IMR-90 (cell line): ENCODE measurements at regions not wholly inside any gene's neighbourhood (a gene's known extent, or its start where the extent isn't known, plus 50 kb on each side); places are given as distances from the start of the nearest gene placed in this dataset.

Source experiments
- ATAC-seq: fragments of 200-7000 bp; cut with Tn5 transposase; 2 replicates; pipeline ENCODE4 v1.9.1; 2020; ENCODE audit warnings: low read depth, mild to moderate bottlenecking, moderate library complexity
- BruUV-seq: library from RNA; stranded (reverse); fragments of 400-500 nt; replicated peaks from 2 replicates; lab custom pipeline; 2021; lab: Mats Ljungman, UMichigan
- CTCF ChIA-PET: fragments of 300-600 bp; formaldehyde crosslinking; extraction: SDS; loops from one replicate; lab custom pipeline; 2021; ENCODE audit warnings: antibody characterized with exemption; lab: Yijun Ruan, JAX
- POLR2A ChIA-PET: fragments of 300-600 bp; sonication (Branson Sonifier 250); formaldehyde crosslinking; loops from one replicate; lab custom pipeline; 2022; ENCODE audit warnings: antibody characterized with exemption; ENCODE audit not compliant: unreplicated experiment; lab: Charles Lee
- DNase-seq: peaks from one replicate; pipeline ENCODE4 v3.0.0; 2013
- H2AFZ ChIP-seq: replicated peaks from 2 replicates; pipeline ENCODE3; 2013; ENCODE audit warnings: low read length, mild to moderate bottlenecking; ENCODE audit not compliant: poor library complexity
- H2AK5ac ChIP-seq: 2 replicates; pipeline ENCODE4 v1.6.1; 2013; ENCODE audit warnings: low read depth, low read length, inconsistent platforms
- H2AK9ac ChIP-seq: replicated peaks from 2 replicates; pipeline ENCODE3; 2013; ENCODE audit warnings: mild to moderate bottlenecking, low read depth, low read length, moderate library complexity; ENCODE audit not compliant: poor library complexity
- H2BK120ac ChIP-seq: 2 replicates; pipeline ENCODE4 v1.6.1; 2013; ENCODE audit warnings: low read depth, low read length, inconsistent platforms
- H2BK15ac ChIP-seq: 3 replicates; pipeline ENCODE4 v1.6.1; 2013; ENCODE audit warnings: low read depth, low read length, inconsistent platforms
- H2BK20ac ChIP-seq: 2 replicates; pipeline ENCODE4 v1.6.1; 2013; ENCODE audit warnings: low read depth, mild to moderate bottlenecking, inconsistent platforms, low read length, moderate library complexity
- H2BK5ac ChIP-seq: 2 replicates; pipeline ENCODE4 v1.6.1; 2013; ENCODE audit warnings: mild to moderate bottlenecking, low read depth, low read length, inconsistent platforms; ENCODE audit not compliant: poor library complexity, severe bottlenecking
- H3K14ac ChIP-seq: replicated peaks from 2 replicates; pipeline ENCODE4 v1.6.1; 2013; ENCODE audit warnings: low read depth, low read length, inconsistent platforms
- H3K18ac ChIP-seq: 2 replicates; pipeline ENCODE4 v1.6.1; 2013; ENCODE audit warnings: low read depth, low read length, control low read depth
- H3K23ac ChIP-seq: 2 replicates; pipeline ENCODE4 v1.6.1; 2013; ENCODE audit warnings: low read depth, low read length, inconsistent platforms
- H3K27ac ChIP-seq: 2 replicates; pipeline ENCODE4 v1.5.1; 2013; ENCODE audit warnings: mild to moderate bottlenecking, control low read depth, low read length; ENCODE audit not compliant: insufficient read depth
- H3K27me3 ChIP-seq: 2 replicates; pipeline ENCODE4 v1.6.1; 2013; ENCODE audit warnings: low read length; ENCODE audit not compliant: control insufficient read depth, insufficient read depth
- H3K36me3 ChIP-seq: 2 replicates; pipeline ENCODE4 v1.6.1; 2013; ENCODE audit warnings: low read length, mixed read lengths; ENCODE audit not compliant: control insufficient read depth, insufficient read depth
- H3K4ac ChIP-seq: 2 replicates; pipeline ENCODE4 v1.6.1; 2013; ENCODE audit warnings: low read depth, low read length, inconsistent platforms
- H3K4me1 ChIP-seq: 2 replicates; pipeline ENCODE4 v1.6.1; 2013; ENCODE audit warnings: low read length, mixed read lengths; ENCODE audit not compliant: control insufficient read depth, insufficient read depth
- H3K4me2 ChIP-seq: 2 replicates; pipeline ENCODE4 v1.6.1; 2013; ENCODE audit warnings: low read depth, mild to moderate bottlenecking, control low read depth, low read length, moderate library complexity
- H3K4me3 ChIP-seq: 2 replicates; pipeline ENCODE4 v1.5.1; 2013; ENCODE audit warnings: low read depth, mild to moderate bottlenecking, control low read depth, low read length, moderate library complexity; ENCODE audit not compliant: insufficient read depth
- H3K56ac ChIP-seq: 2 replicates; pipeline ENCODE4 v1.6.1; 2013; ENCODE audit warnings: low read length, inconsistent platforms; ENCODE audit not compliant: insufficient read depth; ENCODE audit errors: extremely low read depth
- H3K79me1 ChIP-seq, 2 experiments: 2 replicates each; pipeline ENCODE4 v1.6.1; 2013; ENCODE audit warnings: low read length in 2 of 2, inconsistent platforms in 1 of 2, low read depth in 1 of 2
- H3K9ac ChIP-seq: 2 replicates; pipeline ENCODE4 v1.6.1; 2013; ENCODE audit warnings: low read depth, low read length, control low read depth
- H3K9me1 ChIP-seq: 2 replicates; pipeline ENCODE4 v1.6.1; 2013; ENCODE audit warnings: low read length, inconsistent platforms; ENCODE audit not compliant: insufficient read depth
- H3K9me3 ChIP-seq: 2 replicates; pipeline ENCODE4 v1.6.1; 2013; ENCODE audit warnings: low read length; ENCODE audit not compliant: control insufficient read depth, insufficient read depth
- H4K20me1 ChIP-seq: 2 replicates; pipeline ENCODE4 v1.6.1; 2013; ENCODE audit warnings: low read length, inconsistent platforms; ENCODE audit not compliant: insufficient read depth
- H4K5ac ChIP-seq: 2 replicates; pipeline ENCODE4 v1.6.1; 2013; ENCODE audit warnings: mild to moderate bottlenecking, low read depth, low read length, control low read depth
- H4K8ac ChIP-seq, 2 experiments: 2 replicates each; pipeline ENCODE4 v1.6.1; 2013; ENCODE audit warnings: low read depth in 2 of 2, low read length in 2 of 2, control low read depth in 1 of 2, inconsistent platforms in 1 of 2
- H4K91ac ChIP-seq: 2 replicates; pipeline ENCODE4 v1.6.1; 2013; ENCODE audit warnings: low read depth, low read length, inconsistent platforms; ENCODE audit not compliant: insufficient read depth
- BHLHE40 ChIP-seq: fragments of 150-350 bp; IDR thresholded peaks from 2 replicates; pipeline ENCODE4 v1.6.1; 2016; ENCODE audit warnings: mild to moderate bottlenecking, low read depth, low read length
- CEBPB ChIP-seq: IDR thresholded peaks from 2 replicates; pipeline ENCODE4 v1.6.1; 2012; ENCODE audit warnings: low read depth, low read length, improper control_type of control experiment
- CHD1 ChIP-seq: IDR thresholded peaks from 2 replicates; pipeline ENCODE4 v1.6.1; 2012; ENCODE audit warnings: low read depth, low read length, improper control_type of control experiment
- MAFK ChIP-seq: IDR thresholded peaks from 2 replicates; pipeline ENCODE4 v1.6.1; 2012; ENCODE audit warnings: low read depth, low read length, improper control_type of control experiment
- MAZ ChIP-seq: IDR thresholded peaks from 2 replicates; pipeline ENCODE4 v1.6.1; 2012; ENCODE audit warnings: low read depth, mild to moderate bottlenecking, low read length, improper control_type of control experiment, moderate library complexity, borderline replicate concordance
- MXI1 ChIP-seq: IDR thresholded peaks from 2 replicates; pipeline ENCODE4 v1.6.1; 2012; ENCODE audit warnings: low read depth, mild to moderate bottlenecking, low read length, moderate library complexity, borderline replicate concordance
- NFE2L2 ChIP-seq: fragments of 150-350 bp; IDR thresholded peaks from 2 replicates; pipeline ENCODE4 v1.6.1; 2016; ENCODE audit warnings: low read depth, mild to moderate bottlenecking, low read length
- POLR2A ChIP-seq: IDR thresholded peaks from 2 replicates; pipeline ENCODE4 v1.6.1; 2012; ENCODE audit warnings: mild to moderate bottlenecking, low read depth, low read length
- RAD21 ChIP-seq: IDR thresholded peaks from 2 replicates; pipeline ENCODE4 v1.6.1; 2012; ENCODE audit warnings: low read length, improper control_type of control experiment
- RCOR1 ChIP-seq: IDR thresholded peaks from 2 replicates; pipeline ENCODE4 v1.6.1; 2012; ENCODE audit warnings: mild to moderate bottlenecking, low read length, improper control_type of control experiment; ENCODE audit not compliant: insufficient replicate concordance
- SMC3 ChIP-seq: fragments of 150-350 bp; IDR thresholded peaks from 2 replicates; pipeline ENCODE4 v1.6.1; 2016; ENCODE audit warnings: low read depth, mild to moderate bottlenecking, antibody characterized with exemption, low read length, moderate library complexity
- WGBS, 2 experiments: methylation state at CpG; one replicate each; pipeline versions ENCODE4 v1.1.5 to v1.1.7; 2013; ENCODE audit warnings: missing lambda C conversion rate in 2 of 2; ENCODE audit not compliant: insufficient read length in 1 of 2; ENCODE audit errors: extremely low coverage in 2 of 2; 5-methylcytosine and 5-hydroxymethylcytosine counted together
- dilution Hi-C: fragments of 300-500 bp; cut with HindIII; formaldehyde crosslinking; loops from one replicate; pipeline ENCODE4 v1.14.3; 2018; ENCODE audit warnings: low sequenced_read_pairs; ENCODE audit not compliant: unreplicated experiment
- in situ Hi-C: fragments of 300-500 bp; cut with MboI; formaldehyde crosslinking; loops from 3 replicates; pipeline ENCODE4 v1.14.3; 2019; ENCODE audit warnings: low sequenced_read_pairs, inconsistent platforms, mixed read lengths
- intact Hi-C: fragments of 100-400 bp; cut with micrococcal nuclease; formaldehyde crosslinking; loops from 2 replicates; pipeline ENCODE4 v1.10.0; 2022
- TF ChIP-seq, protein P1 (sequence below): fragments of 150-350 bp; IDR thresholded peaks from 2 replicates; pipeline ENCODE4 v1.6.1; 2017; ENCODE audit warnings: mild to moderate bottlenecking, antibody characterized with exemption, low read length, low read depth
- TF ChIP-seq, protein P2 (sequence below): fragments of 150-350 bp; IDR thresholded peaks from 2 replicates; pipeline ENCODE4 v1.6.1; 2016; ENCODE audit warnings: low read depth, mild to moderate bottlenecking, low read length, moderate library complexity, borderline replicate concordance

DNA sequence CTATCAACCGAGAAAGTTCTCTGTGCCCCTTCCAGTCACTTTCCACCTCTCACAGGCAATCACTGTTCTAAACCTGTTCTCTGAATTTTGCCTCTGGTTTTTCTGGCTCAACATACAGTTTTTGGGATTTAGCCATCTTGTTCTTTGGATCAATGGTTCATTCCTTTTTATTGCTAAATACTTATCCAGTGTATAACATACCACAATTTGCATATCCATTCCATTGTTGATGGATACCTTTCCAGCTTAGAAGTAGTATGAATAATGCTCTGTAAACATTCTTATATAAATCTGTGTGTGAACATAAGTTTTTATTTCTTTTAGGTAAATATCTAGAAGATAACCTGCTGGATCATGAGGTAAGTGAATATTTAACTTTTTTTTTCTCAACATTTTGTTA lies 87.8 kb upstream of the FNDC3B start:
- Histone ChIP-seq H4K8ac (no peak overlapping the region), H2AK5ac (no peak overlapping the region), H2AFZ (no peak overlapping the region), H3K4me1 (peaks cover 6% of the 10 kb centered on the region), H3K36me3 (no peaks in the 10 kb centered on the region), H3K9me3 (no peaks in the 10 kb centered on the region), H3K27me3 (no peaks in the 10 kb centered on the region), H3K4ac (no peak overlapping the region), H2AK9ac (no peak overlapping the region), H2BK5ac (no peak overlapping the region), H4K20me1 (no peaks in the 10 kb centered on the region), H2BK15ac (no peak overlapping the region), H3K9me1 (0 out of 2 replicates have a peak, but pooled peaks cover 2% of the 10 kb centered on the region), H4K91ac (no peak overlapping the region), H4K5ac (no peak overlapping the region), H3K9ac (no peak overlapping the region), H3K79me1 (no peaks in the 10 kb centered on the region), H3K23ac (no peak overlapping the region), H3K14ac (no peak overlapping the region), H3K4me3 (no peak overlapping the region), H2BK120ac (no peak overlapping the region), H2BK20ac (no peak overlapping the region), H3K27ac (no peak overlapping the region), H3K18ac (no peak overlapping the region), H3K56ac (no peak overlapping the region), H3K4me2 (no peak overlapping the region)
- 100% methylated on average over 1 of the region's 1 CpG; no CpG with 5 or more reads in 1 of the 2 experiments for WGBS, 2 experiments
- dilution Hi-C loops, result no loop called here
- ChIA-PET POLR2A (no interaction called here), CTCF (no interaction called here)
- DNase-seq (no peak), ATAC-seq (no peak)
- no peak for TF ChIP-seq POLR2A
- TF ChIP-seq CHD1, result no peak
- no peak for TF ChIP-seq SMC3
- TF ChIP-seq BHLHE40, result no peak
- TF ChIP-seq MAZ, result no peak
- TF ChIP-seq, protein P1, sequence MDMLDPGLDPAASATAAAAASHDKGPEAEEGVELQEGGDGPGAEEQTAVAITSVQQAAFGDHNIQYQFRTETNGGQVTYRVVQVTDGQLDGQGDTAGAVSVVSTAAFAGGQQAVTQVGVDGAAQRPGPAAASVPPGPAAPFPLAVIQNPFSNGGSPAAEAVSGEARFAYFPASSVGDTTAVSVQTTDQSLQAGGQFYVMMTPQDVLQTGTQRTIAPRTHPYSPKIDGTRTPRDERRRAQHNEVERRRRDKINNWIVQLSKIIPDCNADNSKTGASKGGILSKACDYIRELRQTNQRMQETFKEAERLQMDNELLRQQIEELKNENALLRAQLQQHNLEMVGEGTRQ, result no peak
- TF ChIP-seq MAFK, result no peak
- TF ChIP-seq CEBPB, result no peak
- no peak for TF ChIP-seq NFE2L2
- TF ChIP-seq, protein P2, sequence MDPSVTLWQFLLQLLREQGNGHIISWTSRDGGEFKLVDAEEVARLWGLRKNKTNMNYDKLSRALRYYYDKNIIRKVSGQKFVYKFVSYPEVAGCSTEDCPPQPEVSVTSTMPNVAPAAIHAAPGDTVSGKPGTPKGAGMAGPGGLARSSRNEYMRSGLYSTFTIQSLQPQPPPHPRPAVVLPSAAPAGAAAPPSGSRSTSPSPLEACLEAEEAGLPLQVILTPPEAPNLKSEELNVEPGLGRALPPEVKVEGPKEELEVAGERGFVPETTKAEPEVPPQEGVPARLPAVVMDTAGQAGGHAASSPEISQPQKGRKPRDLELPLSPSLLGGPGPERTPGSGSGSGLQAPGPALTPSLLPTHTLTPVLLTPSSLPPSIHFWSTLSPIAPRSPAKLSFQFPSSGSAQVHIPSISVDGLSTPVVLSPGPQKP, result no peak
- TF ChIP-seq MXI1, result no peak
- TF ChIP-seq RAD21, result no peak
- TF ChIP-seq RCOR1, result no peak
- no TSS peak for BruUV-seq
- in situ Hi-C loops, result no loop called here
- intact Hi-C loops, result no loop called here
